WI38 (cell line): ENCODE measurements at regions not wholly inside any gene's neighbourhood (a gene's known extent, or its start where the extent isn't known, plus 50 kb on each side); places are given as distances from the start of the nearest gene placed in this dataset.
"Not testable (repeated sequence)": the region's sequence is repeated elsewhere in the genome, so short reads cannot be mapped to it uniquely, and the experiment has no call there.

Experiments used
- H3K4me3 ChIP-seq: 2 replicates; pipeline ENCODE4 v1.5.1; 2011; ENCODE audit warnings: low read depth, mild to moderate bottlenecking, control low read depth, low read length
- TF ChIP-seq, protein P1 (sequence below): IDR thresholded peaks from 2 replicates; pipeline ENCODE4 v1.5.1; 2012; ENCODE audit warnings: low read depth, mild to moderate bottlenecking, control low read depth, low read length

DNA sequence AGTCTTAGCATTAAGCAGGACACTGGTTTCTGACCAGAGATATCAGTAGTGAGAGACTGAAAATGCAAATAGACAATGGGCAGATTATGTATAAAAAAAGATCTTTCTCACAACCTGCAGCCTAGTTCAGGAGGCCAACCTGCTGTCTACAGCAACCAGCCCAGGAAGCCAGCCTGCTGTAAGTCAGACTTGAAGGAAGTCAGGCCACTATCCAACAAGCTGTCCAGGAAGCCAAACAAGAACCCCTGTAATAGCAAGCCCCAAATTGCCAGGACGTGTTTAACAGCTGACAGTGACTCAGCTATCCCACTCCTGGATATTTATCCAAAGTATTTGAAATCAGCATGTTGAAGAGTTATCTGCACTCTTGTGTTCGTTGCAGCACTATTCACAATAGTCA is 121.8 kb upstream of the SPIN1 start:
- TF ChIP-seq, protein P1, sequence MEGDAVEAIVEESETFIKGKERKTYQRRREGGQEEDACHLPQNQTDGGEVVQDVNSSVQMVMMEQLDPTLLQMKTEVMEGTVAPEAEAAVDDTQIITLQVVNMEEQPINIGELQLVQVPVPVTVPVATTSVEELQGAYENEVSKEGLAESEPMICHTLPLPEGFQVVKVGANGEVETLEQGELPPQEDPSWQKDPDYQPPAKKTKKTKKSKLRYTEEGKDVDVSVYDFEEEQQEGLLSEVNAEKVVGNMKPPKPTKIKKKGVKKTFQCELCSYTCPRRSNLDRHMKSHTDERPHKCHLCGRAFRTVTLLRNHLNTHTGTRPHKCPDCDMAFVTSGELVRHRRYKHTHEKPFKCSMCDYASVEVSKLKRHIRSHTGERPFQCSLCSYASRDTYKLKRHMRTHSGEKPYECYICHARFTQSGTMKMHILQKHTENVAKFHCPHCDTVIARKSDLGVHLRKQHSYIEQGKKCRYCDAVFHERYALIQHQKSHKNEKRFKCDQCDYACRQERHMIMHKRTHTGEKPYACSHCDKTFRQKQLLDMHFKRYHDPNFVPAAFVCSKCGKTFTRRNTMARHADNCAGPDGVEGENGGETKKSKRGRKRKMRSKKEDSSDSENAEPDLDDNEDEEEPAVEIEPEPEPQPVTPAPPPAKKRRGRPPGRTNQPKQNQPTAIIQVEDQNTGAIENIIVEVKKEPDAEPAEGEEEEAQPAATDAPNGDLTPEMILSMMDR = no peak
- no peak overlapping the region for H3K4me3 ChIP-seq

DNA sequence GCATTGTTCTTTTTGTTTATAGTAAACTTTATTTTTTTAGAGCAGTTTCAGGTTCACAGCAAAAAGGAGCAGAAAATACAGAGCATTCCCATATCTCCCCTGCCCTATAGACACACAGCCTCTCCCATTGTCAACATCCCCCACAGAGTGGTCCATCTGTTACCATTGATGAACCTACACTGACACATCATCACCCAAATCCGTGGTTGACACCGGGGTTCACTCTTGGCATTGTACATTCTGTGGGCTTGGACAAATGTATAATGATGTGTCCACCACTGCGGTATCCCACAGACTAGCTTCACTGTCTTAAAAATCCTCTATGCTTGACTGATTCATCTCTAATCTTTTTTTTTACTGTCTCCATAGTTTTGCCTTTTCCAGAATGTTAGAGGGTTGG is 120.7 kb upstream of the SPATA31C2 start:
- no peak overlapping the region for H3K4me3 ChIP-seq
- TF ChIP-seq, protein P1 = no peak

DNA sequence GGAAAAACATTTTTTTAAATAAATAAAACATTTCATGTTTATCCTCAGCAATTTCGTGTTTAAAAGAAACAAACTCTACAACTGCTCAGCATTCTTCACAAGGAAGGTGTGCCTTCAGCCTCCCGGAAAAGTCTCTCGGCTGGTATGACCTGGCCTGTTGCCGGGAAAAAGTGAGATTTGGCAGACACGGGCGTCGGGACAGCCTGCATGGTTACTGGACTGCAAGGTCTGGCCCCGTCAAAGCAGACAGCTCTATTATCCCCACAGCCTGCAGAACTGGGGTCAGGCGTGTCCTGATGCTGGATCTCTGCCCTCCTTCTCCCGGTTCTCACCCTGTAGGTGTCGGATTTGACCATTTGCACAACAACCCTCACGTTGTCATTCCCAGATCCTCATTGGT is 120.3 kb upstream of the SPATA31C2 start:
- TF ChIP-seq, protein P1 = no peak
- no peak overlapping the region for H3K4me3 ChIP-seq

DNA sequence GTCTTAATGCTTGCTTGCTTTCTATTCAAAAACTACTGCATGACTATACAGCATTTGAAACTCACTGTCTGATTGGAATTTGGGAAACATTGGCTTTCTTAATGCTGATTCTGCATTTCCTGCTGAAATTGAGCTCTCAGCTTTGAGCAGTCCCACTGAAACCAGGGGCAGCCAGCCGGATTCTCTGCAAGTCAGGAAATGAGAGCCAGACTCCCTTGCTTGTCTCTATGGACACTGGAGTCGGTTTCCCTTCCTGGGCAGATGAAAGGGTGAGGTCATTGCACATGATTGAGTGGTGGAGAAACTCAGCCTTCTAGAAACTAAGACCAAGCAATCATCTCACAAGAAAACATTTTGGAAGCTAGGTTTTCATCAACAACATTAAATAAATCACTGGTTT is 119.7 kb upstream of the SPATA31C2 start:
- no peak overlapping the region for H3K4me3 ChIP-seq
- TF ChIP-seq, protein P1 = no peak

DNA sequence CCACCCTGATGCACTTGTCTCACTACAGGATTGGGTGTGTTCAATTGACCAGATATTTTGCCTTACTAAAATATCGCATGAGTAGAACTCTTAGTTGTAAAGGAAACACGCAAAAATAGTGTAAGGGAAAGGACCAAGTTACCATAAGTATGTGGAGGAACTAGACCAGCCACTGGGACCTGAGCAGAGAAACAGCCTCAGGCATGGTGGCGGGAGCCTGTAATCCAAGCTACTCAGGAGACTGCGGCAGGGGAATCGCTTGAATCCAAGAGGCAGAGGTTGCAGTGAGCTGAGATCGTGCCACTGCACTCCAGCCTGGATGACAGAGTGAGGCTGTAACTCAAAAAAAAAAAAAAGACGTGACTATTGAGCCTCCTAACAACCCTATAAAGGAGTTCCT is 117.9 kb upstream of the SPATA31C2 start:
- no peak overlapping the region for H3K4me3 ChIP-seq
- TF ChIP-seq, protein P1 = no peak

DNA sequence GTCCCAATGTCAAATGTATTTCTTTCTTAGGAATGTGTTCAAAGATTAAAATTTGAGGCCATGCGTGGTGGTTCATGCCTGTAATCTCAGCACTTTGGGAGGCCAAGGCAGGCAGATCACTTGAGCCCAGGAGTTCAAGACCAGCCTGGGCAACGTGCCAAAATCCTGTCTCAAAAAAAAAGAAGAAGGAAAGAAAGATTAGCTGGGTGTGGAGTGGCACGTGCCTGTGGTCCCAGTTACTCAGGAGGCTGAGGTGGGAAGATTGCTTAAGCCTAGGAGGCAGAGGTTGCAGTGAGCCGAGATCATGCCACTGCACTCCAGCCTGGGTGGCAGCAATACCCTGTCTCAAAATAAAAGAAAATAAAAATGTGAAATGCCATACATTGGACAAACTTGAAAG is 117.5 kb upstream of the SPATA31C2 start:
- H3K4me3 ChIP-seq = not testable (repeated sequence)

DNA sequence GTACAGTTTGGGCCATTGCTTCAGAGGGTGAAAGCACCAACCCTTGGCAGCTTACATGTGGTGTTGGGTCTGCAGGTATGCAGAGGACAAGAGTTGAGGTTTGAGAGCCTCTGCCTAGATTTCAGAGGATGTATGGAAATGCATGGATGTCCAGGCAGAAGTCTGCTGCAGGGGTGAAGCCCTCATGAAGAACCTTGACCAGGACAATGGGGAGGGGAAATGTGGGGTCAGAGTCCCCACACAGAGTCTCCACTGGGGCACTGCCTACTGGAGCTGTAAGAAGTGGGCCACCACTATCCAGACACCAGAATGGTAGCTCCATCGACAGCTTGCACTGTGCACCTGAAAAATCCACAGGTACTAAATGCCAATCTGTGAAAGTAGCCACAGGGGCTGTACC is 113.6 kb upstream of the SPATA31C2 start:
- no peak overlapping the region for H3K4me3 ChIP-seq
- TF ChIP-seq, protein P1 = no peak

DNA sequence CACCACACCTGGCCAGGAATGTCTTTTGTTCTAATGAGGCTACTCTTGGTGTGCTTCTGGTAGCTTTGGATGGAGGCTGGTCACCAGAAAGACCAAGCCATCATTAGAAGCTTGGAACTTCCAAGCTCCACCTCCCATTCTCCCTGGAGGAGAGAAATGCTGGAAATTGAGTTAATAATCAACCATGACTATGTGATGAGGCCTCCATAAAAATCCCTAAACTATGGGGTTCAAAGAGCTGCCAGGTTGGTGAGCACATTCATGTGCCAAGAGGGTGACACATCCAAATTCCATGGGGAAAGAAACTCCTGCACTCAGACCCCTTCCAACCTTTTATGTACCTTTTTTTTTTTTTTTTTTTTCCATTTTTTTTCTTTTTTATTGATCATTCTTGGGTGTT is 105.5 kb upstream of the SPATA31C2 start:
- TF ChIP-seq, protein P1 = no peak
- H3K4me3 ChIP-seq = no peak overlapping the region
